ENCODE measurements at regions not wholly inside any gene's neighbourhood (a gene's known extent, or its start where the extent isn't known, plus 50 kb on each side); places are given as distances from the start of the nearest gene placed in this dataset.
"Not testable (repeated sequence)": the region's sequence is repeated elsewhere in the genome, so short reads cannot be mapped to it uniquely, and the experiment has no call there.

DNA sequence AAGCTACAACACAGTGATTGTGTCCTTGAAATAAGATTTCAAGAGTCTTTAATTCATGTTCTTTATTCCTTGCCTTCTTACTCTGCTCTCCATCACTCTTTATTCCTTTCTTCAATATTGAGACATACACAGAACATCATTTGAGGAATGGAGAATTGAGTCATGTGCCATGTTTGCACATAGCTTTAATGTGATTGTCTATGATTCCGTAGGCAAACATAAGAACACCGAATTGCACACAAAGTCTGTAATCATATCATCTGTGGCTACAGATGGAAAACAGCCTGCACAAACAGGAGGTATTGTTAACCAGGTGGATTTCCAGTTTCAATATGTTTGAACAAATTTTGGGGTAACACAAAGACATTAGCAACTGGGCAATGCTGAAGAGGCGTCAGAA is 571.6 kb upstream of the GJE1 start:
- no peak for DNase-seq

- peak; percentile 98 for DNase-seq
Observed at GRCh38 chr6:141552463-141552862, 580.3 kb upstream of the GJE1 start.

DNA sequence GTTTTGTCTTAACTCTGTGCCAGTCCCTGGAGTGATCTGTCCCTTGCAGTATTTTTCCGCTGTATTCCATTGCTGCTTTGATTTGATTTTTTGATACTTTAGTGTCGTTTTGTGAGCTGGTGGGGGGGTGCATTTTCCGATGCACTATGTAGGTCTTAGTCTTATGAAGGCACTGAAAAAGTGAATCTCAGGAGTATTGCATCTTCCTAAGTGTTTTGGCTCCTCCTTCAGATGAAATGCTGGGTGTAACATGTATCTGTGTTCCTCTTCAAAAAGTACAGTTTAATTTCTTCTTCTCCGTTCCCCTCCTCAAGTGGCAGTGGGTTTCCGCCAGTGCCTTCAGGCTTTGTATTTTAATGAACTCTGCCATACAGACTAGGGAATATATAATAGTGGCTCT is 580.7 kb upstream of the GJE1 start:
- DNase-seq: no peak

DNA sequence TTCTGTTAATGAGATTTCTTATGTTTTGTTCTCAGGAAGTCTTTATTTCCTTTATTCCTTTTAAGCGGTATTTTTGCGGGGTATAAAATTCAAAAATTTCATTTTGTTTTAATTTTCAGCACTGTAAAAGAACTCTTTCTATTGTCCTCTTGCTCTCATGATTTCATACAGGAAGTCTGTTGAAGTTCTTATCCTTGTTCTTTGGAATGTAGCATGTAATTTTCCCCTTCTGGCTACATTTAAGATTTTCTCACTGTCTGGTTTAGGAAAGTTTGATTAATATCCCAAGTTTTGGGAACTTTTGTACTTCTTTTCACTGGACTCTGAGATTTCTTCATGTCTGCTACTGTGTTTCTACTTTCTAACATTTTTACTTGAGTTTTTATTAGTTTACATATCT is 581.4 kb upstream of the GJE1 start:
- no peak for DNase-seq

GRCh38 chr6:141550471-141550870 is 582.3 kb upstream of the GJE1 start:
- no peak for DNase-seq

DNA sequence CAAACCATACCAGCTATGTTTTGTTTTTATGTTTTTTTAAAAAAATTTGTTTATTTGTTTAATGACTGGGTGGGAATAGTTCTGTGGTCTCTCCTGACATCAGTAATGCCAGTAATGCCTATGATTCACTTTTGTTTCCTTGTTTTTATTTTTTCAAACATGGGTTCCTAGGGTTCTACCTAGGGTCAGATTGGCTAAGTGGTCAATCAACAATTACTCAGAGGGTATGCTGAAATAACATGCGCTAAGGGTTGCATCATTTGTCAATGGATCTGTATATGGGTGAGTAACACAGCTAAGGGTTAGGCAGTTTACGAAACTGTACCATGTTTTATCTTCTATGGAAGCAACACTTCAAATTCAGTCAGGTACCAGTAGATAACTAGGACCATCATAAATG is 583.8 kb upstream of the GJE1 start:
- DNase-seq: no peak

GRCh38 chr6:141541581-141542324 is 591.0 kb upstream of the GJE1 start:
- DNase-seq: no peak

DNA sequence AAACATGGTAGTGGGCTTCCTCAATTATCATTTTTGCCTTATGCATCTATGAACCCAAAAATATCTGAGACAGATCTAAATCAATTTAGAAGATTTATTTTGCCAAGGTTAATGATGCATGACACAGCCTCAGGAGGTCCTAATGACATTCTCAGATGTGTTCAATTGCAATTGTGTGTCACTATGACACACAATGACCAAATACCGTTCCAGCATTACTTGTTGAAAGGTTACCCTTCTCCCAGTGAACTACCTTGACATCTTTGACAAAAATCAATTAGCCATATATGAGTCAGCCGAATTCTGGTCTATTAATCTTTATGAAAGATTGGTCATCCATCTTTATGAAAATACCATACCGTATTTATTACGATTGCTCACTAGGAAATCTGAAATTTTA is 592.5 kb upstream of the GJE1 start:
- no peak for DNase-seq

GRCh38 chr6:141539617-141540016 is 593.1 kb upstream of the GJE1 start:
- DNase-seq: no peak

DNA sequence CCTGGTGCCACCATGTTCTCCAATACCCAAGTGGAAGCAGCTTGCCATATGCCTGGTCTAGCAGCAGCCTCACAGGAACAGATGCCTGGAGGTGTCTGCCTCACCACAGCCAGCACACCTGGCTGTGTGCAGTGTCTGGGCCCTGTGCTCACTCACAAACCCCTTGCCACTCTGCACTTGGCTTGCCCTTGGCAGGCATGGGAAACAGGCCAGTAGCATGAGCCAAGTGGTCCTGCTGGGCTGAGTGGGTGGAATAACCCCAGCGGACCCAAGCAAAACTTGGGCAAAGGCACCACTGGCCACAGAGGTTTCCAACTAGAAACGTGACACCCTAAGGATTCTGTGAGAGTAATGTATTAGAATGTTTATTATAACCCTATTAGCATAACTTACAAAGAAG is 600.5 kb upstream of the GJE1 start:
- DNase-seq: no peak

GRCh38 chr6:141531040-141531439 is 601.7 kb upstream of the GJE1 start:
- no peak for DNase-seq

DNA sequence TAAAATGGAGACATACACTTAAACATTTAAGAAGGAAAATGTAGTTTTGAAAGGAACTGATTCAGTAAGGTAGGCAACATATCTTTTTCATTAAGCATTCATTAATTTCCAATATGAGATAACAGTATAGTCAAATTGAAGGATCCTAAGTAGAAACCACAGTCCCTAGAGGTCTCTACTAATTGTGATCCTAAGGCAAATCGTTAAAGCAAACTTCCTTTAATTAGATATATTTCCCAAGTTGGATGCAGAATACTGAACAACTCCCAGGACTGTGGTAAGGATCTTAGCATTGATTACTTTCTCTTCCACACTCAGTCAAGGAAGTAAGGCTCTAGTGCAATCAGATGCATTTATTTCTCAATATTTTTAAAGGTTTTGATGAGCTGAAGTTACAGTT is 604.1 kb upstream of the GJE1 start:
- DNase-seq: no peak

DNA sequence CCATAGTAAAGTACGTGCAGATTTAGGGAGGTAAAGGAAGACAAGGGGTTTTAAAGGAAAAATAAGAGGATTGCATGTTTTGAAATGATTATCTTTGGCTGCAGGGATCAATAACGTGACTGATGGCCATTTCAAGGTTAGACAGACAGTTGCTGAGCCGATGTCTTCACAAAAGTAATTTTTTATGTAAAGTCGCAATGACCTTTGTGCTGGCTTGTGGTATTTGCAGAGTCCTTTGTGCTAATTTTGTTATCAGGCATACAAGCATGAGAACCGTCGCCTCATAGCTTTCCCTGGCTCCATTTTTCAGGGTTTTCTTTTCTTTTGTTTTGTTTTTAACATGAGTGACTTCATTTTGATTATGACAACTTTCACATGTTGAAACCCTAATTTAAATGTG is 605.7 kb upstream of the GJE1 start:
- no peak for DNase-seq

DNA sequence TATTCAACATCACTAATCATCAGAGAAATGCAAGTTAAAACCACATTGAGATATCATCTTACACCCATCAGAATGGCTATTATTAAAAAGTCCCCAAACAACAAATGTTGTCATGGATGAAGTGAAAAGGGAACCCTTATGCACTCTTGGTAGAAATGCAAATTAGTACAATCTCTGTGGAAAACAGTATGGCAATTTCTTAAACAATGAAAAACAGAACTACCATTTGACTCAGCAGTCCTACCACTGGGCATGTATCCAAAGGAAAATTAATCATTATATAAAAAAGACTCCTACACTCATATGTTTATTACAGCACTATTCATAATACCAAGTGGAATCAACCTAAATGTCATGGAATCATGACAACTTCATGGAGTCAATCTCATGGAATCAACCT is 611.3 kb upstream of the GJE1 start:
- DNase-seq: no peak

GRCh38 chr6:141513830-141514229 is 618.9 kb upstream of the GJE1 start:
- DNase-seq: no peak

- DNase-seq: no peak
Observed at GRCh38 chr6:141510803-141511202, 621.9 kb upstream of the GJE1 start.

- not testable (repeated sequence) for DNase-seq
Observed at GRCh38 chr6:141506062-141506461, 626.7 kb upstream of the GJE1 start.

DNA sequence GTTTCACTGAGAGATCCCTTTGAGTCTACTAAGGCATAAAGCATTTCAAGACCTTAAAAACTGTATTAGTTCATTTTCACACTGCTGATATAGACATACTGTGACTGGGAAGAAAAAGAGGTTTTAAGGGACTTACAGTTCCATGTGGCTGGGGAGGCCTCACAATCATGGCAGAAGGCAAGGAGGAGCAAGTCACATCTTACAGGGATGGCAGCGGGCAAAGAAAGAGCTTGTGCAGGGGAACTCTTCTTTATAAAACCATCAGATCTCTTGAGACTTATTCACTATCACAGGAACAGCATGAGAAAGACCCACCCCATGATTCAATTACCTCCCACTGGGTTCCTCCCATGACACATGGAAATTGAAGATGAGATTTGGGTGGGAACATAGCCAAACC is 628.4 kb upstream of the GJE1 start:
- not testable (repeated sequence) for DNase-seq

GRCh38 chr6:141501616-141502015 is 631.1 kb upstream of the GJE1 start:
- DNase-seq: no peak

DNA sequence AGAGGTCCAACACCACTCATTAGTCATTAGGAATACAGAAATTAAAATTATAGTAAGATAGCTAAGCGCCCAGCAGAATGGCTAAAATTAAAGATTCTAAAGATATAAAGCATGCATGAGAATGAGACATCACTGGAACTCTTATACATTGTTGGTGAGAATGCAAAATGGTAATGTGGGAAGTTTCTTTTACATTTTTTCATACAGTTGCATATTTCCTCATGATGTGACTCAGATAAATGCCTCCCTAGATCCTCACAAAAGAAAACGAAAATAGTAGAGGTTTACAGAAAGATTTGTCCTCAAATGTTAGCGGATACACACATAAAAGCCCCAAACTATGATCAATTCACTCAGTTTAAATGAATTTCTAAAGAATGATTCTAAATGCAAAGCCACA is 633.7 kb upstream of the GJE1 start:
- DNase-seq: no peak

GRCh38 chr6:141492521-141493284 is 640.0 kb upstream of the GJE1 start:
- DNase-seq: no peak

DNA sequence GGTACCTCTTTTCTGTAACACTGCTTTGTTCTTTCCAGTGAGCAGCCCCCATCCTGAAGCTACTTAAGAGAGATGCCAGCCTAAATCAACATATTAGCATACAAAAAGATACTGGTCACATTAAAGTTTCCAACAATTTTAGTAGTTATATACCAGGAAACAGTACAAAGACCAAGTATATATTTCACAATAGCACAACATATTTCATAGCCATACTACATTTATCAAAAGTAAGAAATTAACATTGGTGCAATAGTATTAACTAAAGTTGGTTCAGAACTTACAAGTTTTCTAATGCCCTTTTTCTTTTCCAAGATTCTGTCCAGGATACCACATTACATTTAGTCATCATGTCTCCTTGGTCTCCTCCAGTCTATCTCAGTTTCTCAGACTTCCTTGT is 641.0 kb upstream of the GJE1 start:
- no peak for DNase-seq

- DNase-seq: no peak
Observed at GRCh38 chr6:141490982-141491381, 641.7 kb upstream of the GJE1 start.

DNA sequence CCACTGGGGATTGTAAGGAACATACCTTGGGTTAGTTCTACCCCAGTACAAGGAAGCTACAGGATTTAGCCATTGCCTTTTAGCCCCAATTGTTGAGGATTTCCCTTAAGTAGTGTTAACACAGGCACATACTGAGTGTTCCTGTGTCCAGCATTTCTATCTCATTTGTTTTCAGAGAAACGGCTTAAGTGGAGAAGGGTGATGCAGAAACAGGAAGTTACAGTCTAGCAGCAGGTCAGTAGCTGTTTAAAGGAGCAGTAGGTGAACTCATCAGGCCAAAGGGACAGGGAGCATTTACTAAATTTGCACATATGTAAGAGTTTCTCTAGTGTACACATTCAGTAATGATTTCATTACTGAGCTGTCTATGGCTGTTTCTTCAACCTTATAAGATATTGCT is 644.2 kb upstream of the GJE1 start:
- no peak for DNase-seq

- no peak for DNase-seq
Observed at GRCh38 chr6:141486942-141487341, 645.8 kb upstream of the GJE1 start.

All from DMS79 (cell line).